ENCODE measurements at regions not wholly inside any gene's neighbourhood (a gene's known extent, or its start where the extent isn't known, plus 50 kb on each side); places are given as distances from the start of the nearest gene placed in this dataset.
"Not testable (repeated sequence)": the region's sequence is repeated elsewhere in the genome, so short reads cannot be mapped to it uniquely, and the experiment has no call there.

- DNase-seq (ENCODE audit: low spot score): peak; percentile 87
These were observed 136.3 kb downstream of the LY86 start for GRCh38 chr6:6724539-6725467.

- DNase-seq (ENCODE audit: low spot score): no peak
These were observed 137.1 kb downstream of the LY86 start for GRCh38 chr6:6725468-6726209.

- no peak for DNase-seq (ENCODE audit: low spot score)
These were observed 139.8 kb downstream of the LY86 start for GRCh38 chr6:6728169-6728941.

GRCh38 chr6:6729971-6730370, 141.5 kb downstream of the LY86 start:
- no peak for DNase-seq (ENCODE audit: low spot score)

GRCh38 chr6:6730831-6731230, 142.3 kb downstream of the LY86 start:
- no peak for DNase-seq (ENCODE audit: low spot score)

- DNase-seq (ENCODE audit: low spot score): no peak
These were observed 146.3 kb downstream of the LY86 start for GRCh38 chr6:6734479-6735465.

GRCh38 chr6:6736791-6737654, 148.5 kb downstream of the LY86 start:
- DNase-seq (ENCODE audit: low spot score): peak; percentile 85

- DNase-seq (ENCODE audit: low spot score): no peak
These were observed 149.2 kb downstream of the LY86 start for GRCh38 chr6:6737671-6738070.

GRCh38 chr6:6738108-6738507, 149.6 kb downstream of the LY86 start:
- no peak for DNase-seq (ENCODE audit: low spot score)

GRCh38 chr6:6738922-6739716, 150.6 kb downstream of the LY86 start:
- no peak for DNase-seq (ENCODE audit: low spot score)

GRCh38 chr6:6740595-6740994, 152.1 kb downstream of the LY86 start:
- no peak for DNase-seq (ENCODE audit: low spot score)

- no peak for DNase-seq (ENCODE audit: low spot score)
These were observed 152.7 kb downstream of the LY86 start for GRCh38 chr6:6741264-6741663.

- no peak for DNase-seq (ENCODE audit: low spot score)
These were observed 154.0 kb downstream of the LY86 start for GRCh38 chr6:6742535-6742934.

GRCh38 chr6:6744551-6744950, 156.0 kb downstream of the LY86 start:
- DNase-seq (ENCODE audit: low spot score): no peak

- DNase-seq (ENCODE audit: low spot score): not testable (repeated sequence)
These were observed 157.3 kb downstream of the LY86 start for GRCh38 chr6:6745637-6746332.

GRCh38 chr6:6746333-6746969, 157.9 kb downstream of the LY86 start:
- DNase-seq (ENCODE audit: low spot score): no peak

- no peak for DNase-seq (ENCODE audit: low spot score)
These were observed 158.4 kb downstream of the LY86 start for GRCh38 chr6:6746970-6747338.

- no peak for DNase-seq (ENCODE audit: low spot score)
These were observed 158.9 kb downstream of the LY86 start for GRCh38 chr6:6747371-6747770.

All from left forelimb (tissue), 1 donor.